ENCODE measurements at regions not wholly inside any gene's neighbourhood (a gene's known extent, or its start where the extent isn't known, plus 50 kb on each side); places are given as distances from the start of the nearest gene placed in this dataset.

DNA sequence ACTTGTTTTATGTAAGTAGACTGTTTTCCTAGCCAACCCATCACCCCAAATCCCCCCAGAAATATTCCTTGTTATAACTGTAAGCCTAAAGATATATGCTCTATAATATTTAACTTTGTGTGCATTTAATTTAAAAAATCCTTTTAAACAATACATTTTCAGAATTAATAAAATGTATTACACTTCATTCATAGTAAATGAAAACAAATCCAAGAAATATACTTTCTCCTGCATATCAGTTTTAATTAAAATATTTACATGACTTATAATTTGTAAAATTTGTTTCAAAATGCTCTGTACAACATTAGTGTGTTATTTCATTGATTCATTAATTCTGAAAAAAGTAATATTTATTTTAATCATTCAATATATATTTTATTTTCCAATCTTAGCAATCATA, 669.1 kb upstream of the PCDH20 start:
- H3K27ac Mint-ChIP-seq: no peak overlapping the region
- no peaks in the 10 kb centered on the region for H3K36me3 Mint-ChIP-seq
- TF ChIP-seq NR2C2 (CRISPR knock-in tag; IDR thresholded peaks at IDR 0.05): no peak
- TF ChIP-seq ZNF671 (CRISPR knock-in tag; IDR thresholded peaks at IDR 0.05): no peak
- TF ChIP-seq, protein P1, sequence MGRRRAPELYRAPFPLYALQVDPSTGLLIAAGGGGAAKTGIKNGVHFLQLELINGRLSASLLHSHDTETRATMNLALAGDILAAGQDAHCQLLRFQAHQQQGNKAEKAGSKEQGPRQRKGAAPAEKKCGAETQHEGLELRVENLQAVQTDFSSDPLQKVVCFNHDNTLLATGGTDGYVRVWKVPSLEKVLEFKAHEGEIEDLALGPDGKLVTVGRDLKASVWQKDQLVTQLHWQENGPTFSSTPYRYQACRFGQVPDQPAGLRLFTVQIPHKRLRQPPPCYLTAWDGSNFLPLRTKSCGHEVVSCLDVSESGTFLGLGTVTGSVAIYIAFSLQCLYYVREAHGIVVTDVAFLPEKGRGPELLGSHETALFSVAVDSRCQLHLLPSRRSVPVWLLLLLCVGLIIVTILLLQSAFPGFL (CRISPR knock-in tag; IDR thresholded peaks at IDR 0.05; ENCODE audit: borderline replicate concordance): no peak
- TF ChIP-seq, protein P2, sequence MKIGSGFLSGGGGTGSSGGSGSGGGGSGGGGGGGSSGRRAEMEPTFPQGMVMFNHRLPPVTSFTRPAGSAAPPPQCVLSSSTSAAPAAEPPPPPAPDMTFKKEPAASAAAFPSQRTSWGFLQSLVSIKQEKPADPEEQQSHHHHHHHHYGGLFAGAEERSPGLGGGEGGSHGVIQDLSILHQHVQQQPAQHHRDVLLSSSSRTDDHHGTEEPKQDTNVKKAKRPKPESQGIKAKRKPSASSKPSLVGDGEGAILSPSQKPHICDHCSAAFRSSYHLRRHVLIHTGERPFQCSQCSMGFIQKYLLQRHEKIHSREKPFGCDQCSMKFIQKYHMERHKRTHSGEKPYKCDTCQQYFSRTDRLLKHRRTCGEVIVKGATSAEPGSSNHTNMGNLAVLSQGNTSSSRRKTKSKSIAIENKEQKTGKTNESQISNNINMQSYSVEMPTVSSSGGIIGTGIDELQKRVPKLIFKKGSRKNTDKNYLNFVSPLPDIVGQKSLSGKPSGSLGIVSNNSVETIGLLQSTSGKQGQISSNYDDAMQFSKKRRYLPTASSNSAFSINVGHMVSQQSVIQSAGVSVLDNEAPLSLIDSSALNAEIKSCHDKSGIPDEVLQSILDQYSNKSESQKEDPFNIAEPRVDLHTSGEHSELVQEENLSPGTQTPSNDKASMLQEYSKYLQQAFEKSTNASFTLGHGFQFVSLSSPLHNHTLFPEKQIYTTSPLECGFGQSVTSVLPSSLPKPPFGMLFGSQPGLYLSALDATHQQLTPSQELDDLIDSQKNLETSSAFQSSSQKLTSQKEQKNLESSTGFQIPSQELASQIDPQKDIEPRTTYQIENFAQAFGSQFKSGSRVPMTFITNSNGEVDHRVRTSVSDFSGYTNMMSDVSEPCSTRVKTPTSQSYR (CRISPR knock-in tag; IDR thresholded peaks at IDR 0.05): no peak
- no peak for TF ChIP-seq GTF2I (CRISPR knock-in tag; conservative IDR thresholded peaks at IDR 0.05)
- TF ChIP-seq, protein P3, sequence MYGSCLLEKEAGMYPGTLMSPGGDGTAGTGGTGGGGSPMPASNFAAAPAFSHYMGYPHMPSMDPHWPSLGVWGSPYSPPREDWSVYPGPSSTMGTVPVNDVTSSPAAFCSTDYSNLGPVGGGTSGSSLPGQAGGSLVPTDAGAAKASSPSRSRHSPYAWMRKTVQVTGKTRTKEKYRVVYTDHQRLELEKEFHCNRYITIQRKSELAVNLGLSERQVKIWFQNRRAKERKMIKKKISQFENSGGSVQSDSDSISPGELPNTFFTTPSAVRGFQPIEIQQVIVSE (CRISPR knock-in tag; IDR thresholded peaks at IDR 0.05; ENCODE audit: borderline replicate concordance): no peak
- TF ChIP-seq, protein P4, sequence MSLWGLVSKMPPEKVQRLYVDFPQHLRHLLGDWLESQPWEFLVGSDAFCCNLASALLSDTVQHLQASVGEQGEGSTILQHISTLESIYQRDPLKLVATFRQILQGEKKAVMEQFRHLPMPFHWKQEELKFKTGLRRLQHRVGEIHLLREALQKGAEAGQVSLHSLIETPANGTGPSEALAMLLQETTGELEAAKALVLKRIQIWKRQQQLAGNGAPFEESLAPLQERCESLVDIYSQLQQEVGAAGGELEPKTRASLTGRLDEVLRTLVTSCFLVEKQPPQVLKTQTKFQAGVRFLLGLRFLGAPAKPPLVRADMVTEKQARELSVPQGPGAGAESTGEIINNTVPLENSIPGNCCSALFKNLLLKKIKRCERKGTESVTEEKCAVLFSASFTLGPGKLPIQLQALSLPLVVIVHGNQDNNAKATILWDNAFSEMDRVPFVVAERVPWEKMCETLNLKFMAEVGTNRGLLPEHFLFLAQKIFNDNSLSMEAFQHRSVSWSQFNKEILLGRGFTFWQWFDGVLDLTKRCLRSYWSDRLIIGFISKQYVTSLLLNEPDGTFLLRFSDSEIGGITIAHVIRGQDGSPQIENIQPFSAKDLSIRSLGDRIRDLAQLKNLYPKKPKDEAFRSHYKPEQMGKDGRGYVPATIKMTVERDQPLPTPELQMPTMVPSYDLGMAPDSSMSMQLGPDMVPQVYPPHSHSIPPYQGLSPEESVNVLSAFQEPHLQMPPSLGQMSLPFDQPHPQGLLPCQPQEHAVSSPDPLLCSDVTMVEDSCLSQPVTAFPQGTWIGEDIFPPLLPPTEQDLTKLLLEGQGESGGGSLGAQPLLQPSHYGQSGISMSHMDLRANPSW (CRISPR knock-in tag; conservative IDR thresholded peaks at IDR 0.05; ENCODE audit: low read depth): no peak
- TF ChIP-seq ZNF263 (CRISPR knock-in tag; IDR thresholded peaks at IDR 0.05; ENCODE audit: low read depth): no peak
- no peak for TF ChIP-seq NR1H2 (CRISPR knock-in tag; IDR thresholded peaks at IDR 0.05)
- TF ChIP-seq ESRRA (CRISPR knock-in tag; IDR thresholded peaks at IDR 0.05; ENCODE audit: borderline replicate concordance): no peak
- TF ChIP-seq, protein P5, sequence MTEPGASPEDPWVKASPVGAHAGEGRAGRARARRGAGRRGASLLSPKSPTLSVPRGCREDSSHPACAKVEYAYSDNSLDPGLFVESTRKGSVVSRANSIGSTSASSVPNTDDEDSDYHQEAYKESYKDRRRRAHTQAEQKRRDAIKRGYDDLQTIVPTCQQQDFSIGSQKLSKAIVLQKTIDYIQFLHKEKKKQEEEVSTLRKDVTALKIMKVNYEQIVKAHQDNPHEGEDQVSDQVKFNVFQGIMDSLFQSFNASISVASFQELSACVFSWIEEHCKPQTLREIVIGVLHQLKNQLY (CRISPR knock-in tag; IDR thresholded peaks at IDR 0.05): no peak
- TF ChIP-seq NFATC4 (CRISPR knock-in tag; IDR thresholded peaks at IDR 0.05): no peak
- TF ChIP-seq HMGA2 (CRISPR knock-in tag; IDR thresholded peaks at IDR 0.05): no peak
- no peak for TF ChIP-seq GRHL2 (CRISPR knock-in tag; IDR thresholded peaks at IDR 0.05; ENCODE audit: insufficient replicate concordance, severe bottlenecking)
- TF ChIP-seq, protein P6, sequence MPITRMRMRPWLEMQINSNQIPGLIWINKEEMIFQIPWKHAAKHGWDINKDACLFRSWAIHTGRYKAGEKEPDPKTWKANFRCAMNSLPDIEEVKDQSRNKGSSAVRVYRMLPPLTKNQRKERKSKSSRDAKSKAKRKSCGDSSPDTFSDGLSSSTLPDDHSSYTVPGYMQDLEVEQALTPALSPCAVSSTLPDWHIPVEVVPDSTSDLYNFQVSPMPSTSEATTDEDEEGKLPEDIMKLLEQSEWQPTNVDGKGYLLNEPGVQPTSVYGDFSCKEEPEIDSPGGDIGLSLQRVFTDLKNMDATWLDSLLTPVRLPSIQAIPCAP (CRISPR knock-in tag; IDR thresholded peaks at IDR 0.05): no peak
- TF ChIP-seq, protein P7, sequence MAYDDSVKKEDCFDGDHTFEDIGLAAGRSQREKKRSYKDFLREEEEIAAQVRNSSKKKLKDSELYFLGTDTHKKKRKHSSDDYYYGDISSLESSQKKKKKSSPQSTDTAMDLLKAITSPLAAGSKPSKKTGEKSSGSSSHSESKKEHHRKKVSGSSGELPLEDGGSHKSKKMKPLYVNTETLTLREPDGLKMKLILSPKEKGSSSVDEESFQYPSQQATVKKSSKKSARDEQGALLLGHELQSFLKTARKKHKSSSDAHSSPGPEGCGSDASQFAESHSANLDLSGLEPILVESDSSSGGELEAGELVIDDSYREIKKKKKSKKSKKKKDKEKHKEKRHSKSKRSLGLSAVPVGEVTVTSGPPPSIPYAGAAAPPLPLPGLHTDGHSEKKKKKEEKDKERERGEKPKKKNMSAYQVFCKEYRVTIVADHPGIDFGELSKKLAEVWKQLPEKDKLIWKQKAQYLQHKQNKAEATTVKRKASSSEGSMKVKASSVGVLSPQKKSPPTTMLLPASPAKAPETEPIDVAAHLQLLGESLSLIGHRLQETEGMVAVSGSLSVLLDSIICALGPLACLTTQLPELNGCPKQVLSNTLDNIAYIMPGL (CRISPR knock-in tag; IDR thresholded peaks at IDR 0.05): no peak
- TF ChIP-seq ATF1 (CRISPR knock-in tag; IDR thresholded peaks at IDR 0.05): no peak
- TF ChIP-seq FOXP1 (CRISPR knock-in tag; IDR thresholded peaks at IDR 0.05; ENCODE audit: borderline replicate concordance): no peak
- no peak for TF ChIP-seq TEAD4 (CRISPR knock-in tag; IDR thresholded peaks at IDR 0.05)
- TF ChIP-seq NFYB (CRISPR knock-in tag; conservative IDR thresholded peaks at IDR 0.05; ENCODE audit: low read depth): no peak
- DNase-seq (ENCODE audit: low spot score) (no peak), ATAC-seq (no peak)
- peaks cover 13% of the 10 kb centered on the region for H3K4me1 Mint-ChIP-seq
- no peak overlapping the region for H3K4me3 Mint-ChIP-seq
- CTCF ChIA-PET: no interaction called here
- H3K9me3 Mint-ChIP-seq: no peaks in the 10 kb centered on the region
- no peaks in the 10 kb centered on the region for H3K27me3 Mint-ChIP-seq (ENCODE audit: low read depth)
- POLR2A ChIA-PET: no interaction called here
